CD4-positive, alpha-beta T cell (primary cell): ENCODE measurements at regions not wholly inside any gene's neighbourhood (a gene's known extent, or its start where the extent isn't known, plus 50 kb on each side); places are given as distances from the start of the nearest gene placed in this dataset.
"Not testable (repeated sequence)": the region's sequence is repeated elsewhere in the genome, so short reads cannot be mapped to it uniquely, and the experiment has no call there.

Experiments used
- ATAC-seq: fragments of 200-7000 bp; cut with Tn5 transposase; one replicate; pipeline ENCODE4 v1.10.0; 2022; ENCODE audit warnings: mild to moderate bottlenecking; ENCODE audit not compliant: poor library complexity
- CTCF ChIA-PET: fragments of 350-600 bp; sonication (Branson Sonifier 250); formaldehyde crosslinking; loops from one replicate; lab custom pipeline; 2021; ENCODE audit warnings: antibody characterized with exemption, inconsistent platforms; lab: Charles Lee
- POLR2A ChIA-PET: fragments of 350-600 bp; sonication (Branson Sonifier 250); formaldehyde crosslinking; loops from one replicate; lab custom pipeline; 2021; ENCODE audit warnings: antibody characterized with exemption, inconsistent platforms; lab: Charles Lee
- DNase-seq, 14 experiments: peaks; one replicate each; pipeline ENCODE4 v3.0.0-alpha.2; 2013 to 2020; ENCODE audit warnings: mixed read lengths in 2 of 14
- H3K27ac ChIP-seq, 2 donors: one replicate each; pipeline versions ENCODE4 v1.5.1 to v1.7.0; 2013; ENCODE audit warnings: low read length in 2 of 2, low read depth in 1 of 2, mild to moderate bottlenecking in 1 of 2
- H3K27me3 ChIP-seq, 2 experiments: 1 replicate in 1 of 2; 2 replicates in 1 of 2; pipeline versions ENCODE4 v1.6.1 to v1.7.0; 2013; ENCODE audit warnings: low read length in 2 of 2, control low read depth in 1 of 2, mild to moderate bottlenecking in 1 of 2, moderate library complexity in 1 of 2; ENCODE audit not compliant: insufficient read depth in 2 of 2, control insufficient read depth in 1 of 2
- H3K36me3 ChIP-seq: one replicate; pipeline ENCODE4 v1.6.1; 2013; ENCODE audit warnings: low read length, control low read depth; ENCODE audit not compliant: insufficient read depth
- H3K4me1 ChIP-seq: one replicate; pipeline ENCODE4 v1.6.1; 2013; ENCODE audit warnings: low read length, control low read depth; ENCODE audit not compliant: insufficient read depth
- H3K4me3 ChIP-seq: one replicate; pipeline ENCODE4 v1.5.1; 2013; ENCODE audit warnings: mild to moderate bottlenecking, low read length, moderate library complexity
- H3K9me3 ChIP-seq, 2 experiments: 1 replicate in 1 of 2; 2 replicates in 1 of 2; pipeline versions ENCODE4 v1.6.1 to v1.7.0; 2013; ENCODE audit warnings: low read length in 2 of 2, mild to moderate bottlenecking in 2 of 2, control low read depth in 1 of 2, moderate library complexity in 1 of 2; ENCODE audit not compliant: control insufficient read depth in 1 of 2, insufficient read depth in 1 of 2
- H3K27ac Mint-ChIP-seq: one replicate; pipeline ENCODE4 v1.8.0; 2020; ENCODE audit warnings: mixed read lengths
- H3K27me3 Mint-ChIP-seq: one replicate; pipeline ENCODE4 v1.8.0; 2021; ENCODE audit warnings: mixed read lengths
- H3K36me3 Mint-ChIP-seq: one replicate; pipeline ENCODE4 v1.8.0; 2021; ENCODE audit warnings: low read depth, mixed read lengths
- H3K4me1 Mint-ChIP-seq: one replicate; pipeline ENCODE4 v1.8.0; 2021; ENCODE audit warnings: low read depth, mixed read lengths
- H3K4me3 Mint-ChIP-seq: one replicate; pipeline ENCODE4 v1.8.0; 2020; ENCODE audit warnings: mild to moderate bottlenecking, mixed read lengths
- H3K9me3 Mint-ChIP-seq: one replicate; pipeline ENCODE4 v1.8.0; 2020; ENCODE audit warnings: mixed read lengths
- CTCF ChIP-seq: fragments of 200-600 bp; IDR thresholded peaks from one replicate; pipeline ENCODE4 v1.8.0; 2022; ENCODE audit warnings: antibody characterized with exemption, mild to moderate bottlenecking
- intact Hi-C, 2 experiments: fragments of 100-400 bp; cut with DNase I in 1 of 2; cut with micrococcal nuclease in 1 of 2; formaldehyde crosslinking; loops; one replicate each; pipeline versions ENCODE4 v1.15.1 to v1.9.0; 2023 to 2025; cut with DNase I, micrococcal nuclease

- no peak for DNase-seq
- H3K9me3 ChIP-seq = no peaks in the 10 kb centered on the region
- H3K27me3 ChIP-seq = no peaks in the 10 kb centered on the region
- H3K4me3 ChIP-seq = no peak overlapping the region
- no peak for TF ChIP-seq CTCF
- ATAC-seq = no peak
- Mint-ChIP-seq H3K27ac (no peak overlapping the region), H3K36me3 (no peaks in the 10 kb centered on the region), H3K27me3 (no peaks in the 10 kb centered on the region), H3K4me3 (no peak overlapping the region), H3K9me3 (peaks cover 4% of the 10 kb centered on the region), H3K4me1 (no peaks in the 10 kb centered on the region)
- H3K27ac ChIP-seq = no peak overlapping the region
- CTCF ChIA-PET = no interaction called here
- POLR2A ChIA-PET = no interaction called here
- H3K4me1 ChIP-seq = no peaks in the 10 kb centered on the region
- no peaks in the 10 kb centered on the region for H3K36me3 ChIP-seq
- intact Hi-C loops = no loop called here
These were observed 201.3 kb downstream of the HTR1A start for GRCh38 chr5:63760965-63761364.

GRCh38 chr5:63743096-63743798 lies 219.0 kb downstream of the HTR1A start:
- no peak for ATAC-seq
- Histone ChIP-seq H3K4me1 (no peaks in the 10 kb centered on the region), H3K4me3 (no peak overlapping the region), H3K9me3 (peaks cover 0 to 6% of the 10 kb centered on the region in 2 experiments), H3K27me3 (no peaks in the 10 kb centered on the region), H3K27ac (no peak overlapping the region), H3K36me3 (no peaks in the 10 kb centered on the region)
- no peaks in the 10 kb centered on the region for H3K27me3 Mint-ChIP-seq
- no peak overlapping the region for H3K27ac Mint-ChIP-seq
- ChIA-PET CTCF (no interaction called here), POLR2A (no interaction called here)
- intact Hi-C loops = no loop called here
- no peak overlapping the region for H3K4me3 Mint-ChIP-seq
- peaks cover 5% of the 10 kb centered on the region for H3K9me3 Mint-ChIP-seq
- no peaks in the 10 kb centered on the region for H3K36me3 Mint-ChIP-seq
- DNase-seq = no peak
- TF ChIP-seq CTCF = no peak
- no peaks in the 10 kb centered on the region for H3K4me1 Mint-ChIP-seq

DNA sequence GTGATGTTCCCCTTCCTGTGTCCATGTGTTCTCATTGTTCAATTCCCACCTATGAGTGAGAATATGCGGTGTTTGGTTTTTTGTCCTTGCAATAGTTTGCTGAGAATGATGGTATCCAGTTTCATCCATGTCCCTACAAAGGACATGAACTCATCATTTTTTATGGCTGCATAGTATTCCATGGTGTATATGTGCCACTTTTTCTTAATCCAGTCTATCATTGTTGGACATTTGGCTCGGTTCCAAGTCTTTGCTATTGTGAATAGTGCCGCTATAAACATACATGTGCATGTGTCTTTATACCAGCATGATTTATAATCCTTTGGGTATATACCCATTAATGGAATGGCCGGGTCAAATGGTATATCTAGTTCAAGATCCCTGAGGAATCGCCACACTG lies 229.4 kb downstream of the HTR1A start:
- H3K4me1 Mint-ChIP-seq, H3K36me3 ChIP-seq, ATAC-seq, H3K27ac Mint-ChIP-seq, H3K27ac ChIP-seq, H3K9me3 ChIP-seq, POLR2A ChIA-PET, H3K4me3 ChIP-seq, H3K36me3 Mint-ChIP-seq, H3K9me3 Mint-ChIP-seq, H3K27me3 ChIP-seq, CTCF ChIA-PET, DNase-seq, intact Hi-C loops, H3K4me3 Mint-ChIP-seq, H3K4me1 ChIP-seq, H3K27me3 Mint-ChIP-seq: not testable (repeated sequence)

DNA sequence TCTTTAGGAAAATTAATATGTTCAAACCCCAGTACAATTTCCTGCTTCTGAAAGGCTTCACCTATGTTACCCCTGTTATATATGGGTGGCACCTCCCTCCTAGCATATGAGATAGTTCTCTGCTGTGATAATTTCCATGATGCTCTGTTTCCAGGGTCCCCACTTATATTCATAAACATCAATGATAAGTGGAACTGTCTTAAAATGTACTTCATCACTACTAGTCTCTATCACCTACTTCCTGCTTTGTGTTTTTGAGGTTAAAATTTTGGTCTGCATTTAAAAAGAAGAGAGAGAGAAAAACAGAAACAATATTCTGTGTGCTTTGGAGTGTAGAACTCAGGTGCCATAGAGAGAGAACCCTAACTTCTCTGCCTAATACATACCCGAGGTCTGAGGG lies 234.7 kb downstream of the HTR1A start:
- POLR2A ChIA-PET = no interaction called here
- Histone ChIP-seq H3K9me3 (no peaks in the 10 kb centered on the region), H3K27ac (no peak overlapping the region), H3K4me1 (no peaks in the 10 kb centered on the region), H3K27me3 (no peaks in the 10 kb centered on the region), H3K4me3 (no peak overlapping the region), H3K36me3 (no peaks in the 10 kb centered on the region)
- TF ChIP-seq CTCF = no peak
- Mint-ChIP-seq H3K4me1 (no peaks in the 10 kb centered on the region), H3K36me3 (no peaks in the 10 kb centered on the region), H3K9me3 (peaks cover 7% of the 10 kb centered on the region), H3K27ac (no peak overlapping the region), H3K27me3 (no peaks in the 10 kb centered on the region), H3K4me3 (no peak overlapping the region)
- ATAC-seq = no peak
- intact Hi-C loops = no loop called here
- DNase-seq = no peak
- CTCF ChIA-PET = no interaction called here
